Natural killer cell (primary cell): ENCODE measurements at regions not wholly inside any gene's neighbourhood (a gene's known extent, or its start where the extent isn't known, plus 50 kb on each side); places are given as distances from the start of the nearest gene placed in this dataset.

Experiments
- ATAC-seq, 3 donors: fragments of 150-1000 bp in 2 of 3; fragments of 200-7000 bp in 1 of 3; cut with Tn5 transposase; 1 replicate in 1 of 3; 2 replicates in 2 of 3; pipeline ENCODE4 v1.10.0; 2021; ENCODE audit warnings: mild to moderate bottlenecking in 2 of 3, moderate library complexity in 2 of 3
- DNase-seq, 2 donors: peaks; one replicate each; pipeline versions ENCODE4 v3.0.0 to v3.0.0-alpha.2; 2013 to 2021; ENCODE audit warnings: mixed read lengths in 1 of 2
- H3K27ac ChIP-seq: one replicate; pipeline ENCODE4 v1.5.1; 2013; ENCODE audit warnings: mild to moderate bottlenecking, low read length
- H3K27me3 ChIP-seq: one replicate; pipeline ENCODE4 v1.6.1; 2013; ENCODE audit warnings: low read length; ENCODE audit not compliant: control insufficient read depth, insufficient read depth
- H3K36me3 ChIP-seq: one replicate; pipeline ENCODE4 v1.6.1; 2013; ENCODE audit warnings: low read length; ENCODE audit not compliant: control insufficient read depth, insufficient read depth
- H3K4me1 ChIP-seq: one replicate; pipeline ENCODE4 v1.6.1; 2013; ENCODE audit warnings: low read length; ENCODE audit not compliant: control insufficient read depth, insufficient read depth
- H3K4me3 ChIP-seq: one replicate; pipeline ENCODE4 v1.5.1; 2013; ENCODE audit warnings: low read length
- H3K9me3 ChIP-seq: one replicate; pipeline ENCODE4 v1.6.1; 2013; ENCODE audit warnings: low read length; ENCODE audit not compliant: control insufficient read depth, insufficient read depth
- H3K27ac Mint-ChIP-seq, 2 donors: one replicate each; pipeline ENCODE4 v1.8.0; 2022; ENCODE audit warnings: mild to moderate bottlenecking in 2 of 2, mixed read lengths in 2 of 2, moderate library complexity in 1 of 2
- H3K27me3 Mint-ChIP-seq, 2 donors: one replicate each; pipeline ENCODE4 v1.8.0; 2022; ENCODE audit warnings: low read depth in 2 of 2, mixed read lengths in 2 of 2
- H3K36me3 Mint-ChIP-seq: one replicate; pipeline ENCODE4 v1.8.0; 2022; ENCODE audit warnings: mixed read lengths
- H3K4me1 Mint-ChIP-seq, 2 donors: one replicate each; pipeline ENCODE4 v1.8.0; 2022; ENCODE audit warnings: mixed read lengths in 2 of 2
- H3K4me3 Mint-ChIP-seq: one replicate; pipeline ENCODE4 v1.8.0; 2022; ENCODE audit warnings: mild to moderate bottlenecking, moderate library complexity, mixed read lengths
- H3K9me3 Mint-ChIP-seq, 2 donors: one replicate each; pipeline ENCODE4 v1.8.0; 2022; ENCODE audit warnings: mixed read lengths in 2 of 2
- WGBS: methylation state at CpG from one replicate; pipeline ENCODE4 v1.1.7; 2013; ENCODE audit warnings: missing lambda C conversion rate; ENCODE audit not compliant: insufficient coverage; 5-methylcytosine and 5-hydroxymethylcytosine counted together
- intact Hi-C: fragments of 100-400 bp; cut with micrococcal nuclease; formaldehyde crosslinking; loops from one replicate; pipeline ENCODE4 v1.14.2; 2022
- TF ChIP-seq, protein P1 (sequence below): fragments of 200-600 bp; IDR thresholded peaks from one replicate; pipeline ENCODE4 v1.8.0; 2022; ENCODE audit warnings: antibody characterized with exemption

DNA sequence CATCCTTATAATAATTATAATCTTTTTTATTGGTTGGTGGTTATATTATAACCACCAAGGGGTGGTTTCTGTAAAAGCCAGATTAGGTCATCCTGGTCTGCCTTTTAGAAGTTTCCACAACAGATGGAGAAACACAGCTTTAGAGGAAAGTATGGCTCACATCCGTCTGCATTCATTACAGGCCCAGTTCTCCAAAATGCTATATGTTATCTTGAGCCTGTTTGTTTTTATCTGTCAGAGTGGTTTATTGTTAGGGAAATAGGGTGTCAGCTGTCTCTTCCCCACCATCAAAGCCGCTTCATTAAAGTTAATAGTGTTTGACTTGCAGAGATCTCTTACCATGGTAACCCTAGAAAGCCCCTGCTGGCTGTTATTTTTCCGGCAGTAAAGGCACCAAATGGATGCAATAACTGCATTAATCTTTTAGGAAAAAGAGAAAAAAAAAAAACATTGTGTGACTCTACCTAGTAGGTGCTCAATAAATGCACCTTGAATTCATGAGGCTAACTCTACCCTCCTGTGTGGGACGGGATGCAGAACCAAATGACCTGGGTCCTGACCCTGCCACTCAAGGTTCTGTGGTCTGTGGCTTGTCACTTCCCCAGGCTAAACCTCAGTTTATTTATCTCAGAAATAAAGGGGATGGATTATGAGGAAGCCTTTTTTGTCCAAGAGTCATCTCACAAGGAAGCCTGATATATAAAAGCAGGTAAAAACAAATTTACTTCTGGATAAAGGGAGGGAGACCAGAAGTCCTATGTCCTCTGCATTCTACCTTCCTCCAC lies 118.3 kb downstream of the WT1 start:
- ATAC-seq (no peak), DNase-seq (no peak)
- H3K4me1 ChIP-seq, result peaks cover 3% of the 10 kb centered on the region
- intact Hi-C loops, result no loop called here
- H3K27ac ChIP-seq, result no peak overlapping the region
- 72% methylated on average over 4 of the region's 4 CpGs for WGBS
- peaks cover 11 to 22% of the 10 kb centered on the region in 2 donors for H3K27me3 Mint-ChIP-seq
- no peaks in the 10 kb centered on the region for H3K9me3 ChIP-seq
- peaks cover 8 to 9% of the 10 kb centered on the region in 2 donors for H3K4me1 Mint-ChIP-seq
- no peak overlapping the region for H3K4me3 ChIP-seq
- H3K4me3 Mint-ChIP-seq, result no peak overlapping the region
- no peaks in the 10 kb centered on the region for H3K27me3 ChIP-seq
- no peaks in the 10 kb centered on the region for H3K36me3 ChIP-seq
- H3K27ac Mint-ChIP-seq, result no peak overlapping the region
- H3K36me3 Mint-ChIP-seq, result no peaks in the 10 kb centered on the region
- TF ChIP-seq, protein P1, sequence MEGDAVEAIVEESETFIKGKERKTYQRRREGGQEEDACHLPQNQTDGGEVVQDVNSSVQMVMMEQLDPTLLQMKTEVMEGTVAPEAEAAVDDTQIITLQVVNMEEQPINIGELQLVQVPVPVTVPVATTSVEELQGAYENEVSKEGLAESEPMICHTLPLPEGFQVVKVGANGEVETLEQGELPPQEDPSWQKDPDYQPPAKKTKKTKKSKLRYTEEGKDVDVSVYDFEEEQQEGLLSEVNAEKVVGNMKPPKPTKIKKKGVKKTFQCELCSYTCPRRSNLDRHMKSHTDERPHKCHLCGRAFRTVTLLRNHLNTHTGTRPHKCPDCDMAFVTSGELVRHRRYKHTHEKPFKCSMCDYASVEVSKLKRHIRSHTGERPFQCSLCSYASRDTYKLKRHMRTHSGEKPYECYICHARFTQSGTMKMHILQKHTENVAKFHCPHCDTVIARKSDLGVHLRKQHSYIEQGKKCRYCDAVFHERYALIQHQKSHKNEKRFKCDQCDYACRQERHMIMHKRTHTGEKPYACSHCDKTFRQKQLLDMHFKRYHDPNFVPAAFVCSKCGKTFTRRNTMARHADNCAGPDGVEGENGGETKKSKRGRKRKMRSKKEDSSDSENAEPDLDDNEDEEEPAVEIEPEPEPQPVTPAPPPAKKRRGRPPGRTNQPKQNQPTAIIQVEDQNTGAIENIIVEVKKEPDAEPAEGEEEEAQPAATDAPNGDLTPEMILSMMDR, result no peak
- H3K9me3 Mint-ChIP-seq, result no peaks in the 10 kb centered on the region

DNA sequence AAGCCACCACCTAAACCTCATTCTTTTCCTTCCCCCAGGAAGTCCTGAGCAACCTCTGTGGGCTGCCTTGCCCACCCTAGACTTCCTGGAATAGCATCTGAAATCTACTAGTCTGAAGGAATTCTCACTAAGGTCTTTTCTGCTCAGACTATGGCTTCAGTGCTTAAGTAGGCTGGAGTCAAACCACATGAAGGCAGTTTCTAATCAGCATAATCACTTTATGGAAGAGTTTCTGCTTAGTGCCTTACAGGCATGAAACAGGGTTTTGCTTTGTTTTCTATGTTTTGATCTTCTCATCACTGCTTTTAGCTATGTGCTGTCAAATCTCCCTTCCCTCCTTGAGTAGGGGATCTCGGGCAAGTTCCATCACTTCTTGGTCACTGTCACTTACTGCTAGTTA lies 117.7 kb downstream of the WT1 start:
- WGBS, result 69% methylated on average over 1 of the region's 1 CpG
- Mint-ChIP-seq H3K9me3 (no peaks in the 10 kb centered on the region), H3K27me3 (peaks cover 7 to 22% of the 10 kb centered on the region in 2 donors), H3K4me3 (no peak overlapping the region), H3K27ac (no peak overlapping the region), H3K36me3 (no peaks in the 10 kb centered on the region), H3K4me1 (peaks cover 8 to 9% of the 10 kb centered on the region in 2 donors)
- TF ChIP-seq, protein P1, result no peak
- intact Hi-C loops, result no loop called here
- DNase-seq (no peak), ATAC-seq (no peak)
- no peak overlapping the region for H3K4me3 ChIP-seq
- H3K27me3 ChIP-seq, result no peaks in the 10 kb centered on the region
- no peaks in the 10 kb centered on the region for H3K36me3 ChIP-seq
- no peaks in the 10 kb centered on the region for H3K9me3 ChIP-seq
- H3K4me1 ChIP-seq, result peaks cover 3% of the 10 kb centered on the region
- H3K27ac ChIP-seq, result no peak overlapping the region

DNA sequence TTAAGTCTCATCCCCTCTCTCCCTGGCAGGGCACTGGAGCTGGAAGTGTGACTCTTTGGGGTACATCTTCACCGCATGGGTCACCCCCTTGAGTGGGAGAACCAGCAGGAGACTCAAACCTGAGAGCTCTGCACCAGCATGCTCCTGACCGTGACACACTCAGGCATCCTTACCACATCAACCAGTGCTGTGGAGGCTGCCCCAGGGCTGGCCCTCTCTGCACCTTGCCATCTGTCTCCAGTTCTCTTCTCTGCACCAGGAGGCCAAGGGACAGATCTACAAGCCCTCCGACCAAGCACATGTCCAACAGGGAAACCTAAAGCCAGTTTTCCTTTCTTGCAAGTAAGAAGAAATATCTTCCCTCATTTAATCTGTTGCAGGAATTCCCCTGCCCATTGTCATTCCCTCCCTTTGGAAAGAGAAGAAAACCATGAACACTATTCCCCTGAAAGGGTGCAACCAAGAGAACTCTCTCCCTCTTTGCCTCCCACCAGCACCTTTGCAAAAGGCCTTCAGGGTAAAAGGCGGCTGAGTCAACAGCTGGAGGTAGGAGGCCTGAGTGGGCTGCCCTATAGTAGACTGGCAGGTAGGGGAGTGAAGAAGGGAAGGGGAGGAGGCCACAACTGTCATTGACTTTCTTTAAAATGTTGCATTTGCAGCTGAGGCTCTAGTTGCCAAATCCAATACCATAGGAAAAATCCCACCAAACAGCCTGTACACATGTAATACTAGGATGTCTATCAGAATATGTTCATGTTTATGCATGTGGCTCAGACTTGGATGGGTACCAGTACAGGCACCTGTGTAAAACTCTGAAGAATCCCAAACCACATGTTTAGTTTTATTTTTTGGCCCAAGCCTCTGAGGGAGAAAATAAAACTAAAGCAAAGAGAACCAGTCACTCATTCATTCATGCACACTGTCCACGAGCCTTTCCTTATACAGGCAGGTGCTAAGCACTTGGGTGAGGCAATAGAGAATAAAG lies 117.0 kb downstream of the WT1 start:
- no peaks in the 10 kb centered on the region for H3K9me3 ChIP-seq
- H3K27me3 Mint-ChIP-seq, result peaks cover 7 to 21% of the 10 kb centered on the region in 2 donors
- no peaks in the 10 kb centered on the region for H3K27me3 ChIP-seq
- peaks cover 8 to 9% of the 10 kb centered on the region in 2 donors for H3K4me1 Mint-ChIP-seq
- no peaks in the 10 kb centered on the region for H3K36me3 ChIP-seq
- no peaks in the 10 kb centered on the region for H3K36me3 Mint-ChIP-seq
- no peak overlapping the region for H3K4me3 Mint-ChIP-seq
- H3K9me3 Mint-ChIP-seq, result no peaks in the 10 kb centered on the region
- intact Hi-C loops, result no loop called here
- 75% methylated on average over 4 of the region's 5 CpGs for WGBS
- no peak for ATAC-seq
- no peak for DNase-seq
- no peak overlapping the region for H3K27ac ChIP-seq
- TF ChIP-seq, protein P1, result no peak
- H3K4me3 ChIP-seq, result no peak overlapping the region
- H3K4me1 ChIP-seq, result peaks cover 3% of the 10 kb centered on the region
- no peak overlapping the region for H3K27ac Mint-ChIP-seq
